ENCODE measurements at regions not wholly inside any gene's neighbourhood (a gene's known extent, or its start where the extent isn't known, plus 50 kb on each side); places are given as distances from the start of the nearest gene placed in this dataset.

DNA sequence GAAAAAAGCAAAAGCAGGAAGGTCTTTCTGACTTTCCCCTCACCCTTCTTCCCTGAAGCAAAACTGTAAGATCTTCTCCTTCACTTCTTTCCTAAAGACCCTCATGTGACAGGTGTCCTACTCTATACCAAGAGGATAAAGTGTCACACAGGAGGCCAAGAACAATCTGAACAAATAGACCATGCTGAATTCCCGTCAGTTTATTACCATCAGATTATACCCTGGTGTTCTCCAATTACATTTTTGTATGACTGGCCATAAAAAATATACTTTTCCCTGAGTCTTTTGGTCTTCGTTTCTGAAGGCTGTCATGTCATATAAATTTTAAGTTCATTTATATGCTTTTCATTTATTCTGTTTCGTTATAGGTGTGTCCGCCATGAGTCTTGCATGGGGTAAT lies 371.4 kb upstream of the CNTN4 start:
- Histone ChIP-seq H3K4me3 (replicated peaks in 1 of 4; ENCODE audit: control extremely low read depth in 1 of 4, insufficient read depth in 1 of 4, low read depth in 3 of 4, low read length in 4 of 4) (no peak overlapping the region), H3K4me2 (ENCODE audit: extremely low read depth, insufficient read depth, low read length) (no peak overlapping the region), H4K20me1 (ENCODE audit: control insufficient read depth, extremely low read depth, insufficient read depth, low read length) (no peaks in the 10 kb centered on the region), H3K36me3 (ENCODE audit: control insufficient read depth, insufficient read depth, low read length) (no peaks in the 10 kb centered on the region), H3K9ac (ENCODE audit: insufficient read depth, low read length) (no peak overlapping the region), H2AFZ (ENCODE audit: low read length) (no peak overlapping the region), H3K4me1 (ENCODE audit: control insufficient read depth, extremely low read depth, insufficient read depth, low read length) (no peaks in the 10 kb centered on the region), H3K27me3 (ENCODE audit: control insufficient read depth, insufficient read depth, low read length) (no peaks in the 10 kb centered on the region), H3K9me3 (ENCODE audit: control insufficient read depth, insufficient read depth, low read depth, low read length) (no peaks in the 10 kb centered on the region), H3K27ac (ENCODE audit: insufficient read depth, low read length) (no peak overlapping the region), H3K79me2 (ENCODE audit: control insufficient read depth, insufficient read depth, low read length) (no peaks in the 10 kb centered on the region)
- DNase-seq (ENCODE audit: low read depth in 2 of 2) = no peak
- TF ChIP-seq EZH2 (IDR thresholded peaks at IDR 0.05; ENCODE audit: low read length, missing control alignments) = no peak
- TF ChIP-seq, protein P1, sequence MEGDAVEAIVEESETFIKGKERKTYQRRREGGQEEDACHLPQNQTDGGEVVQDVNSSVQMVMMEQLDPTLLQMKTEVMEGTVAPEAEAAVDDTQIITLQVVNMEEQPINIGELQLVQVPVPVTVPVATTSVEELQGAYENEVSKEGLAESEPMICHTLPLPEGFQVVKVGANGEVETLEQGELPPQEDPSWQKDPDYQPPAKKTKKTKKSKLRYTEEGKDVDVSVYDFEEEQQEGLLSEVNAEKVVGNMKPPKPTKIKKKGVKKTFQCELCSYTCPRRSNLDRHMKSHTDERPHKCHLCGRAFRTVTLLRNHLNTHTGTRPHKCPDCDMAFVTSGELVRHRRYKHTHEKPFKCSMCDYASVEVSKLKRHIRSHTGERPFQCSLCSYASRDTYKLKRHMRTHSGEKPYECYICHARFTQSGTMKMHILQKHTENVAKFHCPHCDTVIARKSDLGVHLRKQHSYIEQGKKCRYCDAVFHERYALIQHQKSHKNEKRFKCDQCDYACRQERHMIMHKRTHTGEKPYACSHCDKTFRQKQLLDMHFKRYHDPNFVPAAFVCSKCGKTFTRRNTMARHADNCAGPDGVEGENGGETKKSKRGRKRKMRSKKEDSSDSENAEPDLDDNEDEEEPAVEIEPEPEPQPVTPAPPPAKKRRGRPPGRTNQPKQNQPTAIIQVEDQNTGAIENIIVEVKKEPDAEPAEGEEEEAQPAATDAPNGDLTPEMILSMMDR (conservative IDR thresholded peaks at IDR 0.05 in 1 of 2, IDR thresholded peaks at IDR 0.05 in 1 of 2; ENCODE audit: low read depth in 1 of 2, low read length in 2 of 2) = no peak

DNA sequence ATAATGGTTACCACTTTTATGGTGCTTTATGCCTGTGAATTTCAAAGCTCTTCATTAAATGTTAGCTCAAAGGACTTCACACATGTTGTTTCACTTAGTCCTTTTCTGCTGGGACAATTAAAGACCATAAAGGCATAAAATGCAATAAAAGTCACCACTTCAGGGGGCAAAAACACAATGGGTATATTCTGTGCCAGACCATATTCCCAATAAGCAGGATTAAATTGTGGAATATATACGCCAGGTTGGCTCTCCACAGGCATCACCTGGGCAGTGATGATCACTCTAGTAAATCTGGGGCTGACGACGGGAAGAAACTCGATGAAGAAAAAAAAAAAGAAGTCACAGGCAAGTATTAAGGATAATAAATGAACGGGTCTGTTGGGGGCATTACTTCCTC lies 370.2 kb upstream of the CNTN4 start:
- H3K27me3 ChIP-seq (ENCODE audit: control insufficient read depth, insufficient read depth, low read length) = no peaks in the 10 kb centered on the region
- no peaks in the 10 kb centered on the region for H3K79me2 ChIP-seq (ENCODE audit: control insufficient read depth, insufficient read depth, low read length)
- no peak overlapping the region for H3K4me2 ChIP-seq (ENCODE audit: extremely low read depth, insufficient read depth, low read length)
- no peaks in the 10 kb centered on the region for H3K9me3 ChIP-seq (ENCODE audit: control insufficient read depth, insufficient read depth, low read depth, low read length)
- no peak for TF ChIP-seq EZH2 (IDR thresholded peaks at IDR 0.05; ENCODE audit: low read length, missing control alignments)
- TF ChIP-seq, protein P1 (conservative IDR thresholded peaks at IDR 0.05 in 1 of 2, IDR thresholded peaks at IDR 0.05 in 1 of 2; ENCODE audit: low read depth in 1 of 2, low read length in 2 of 2) = no peak
- H2AFZ ChIP-seq (ENCODE audit: low read length) = no peak overlapping the region
- H3K4me1 ChIP-seq (ENCODE audit: control insufficient read depth, extremely low read depth, insufficient read depth, low read length) = no peaks in the 10 kb centered on the region
- H3K27ac ChIP-seq (ENCODE audit: insufficient read depth, low read length) = no peak overlapping the region
- no peak for DNase-seq (ENCODE audit: low read depth in 2 of 2)
- no peaks in the 10 kb centered on the region for H3K36me3 ChIP-seq (ENCODE audit: control insufficient read depth, insufficient read depth, low read length)
- no peak overlapping the region for H3K9ac ChIP-seq (ENCODE audit: insufficient read depth, low read length)
- H4K20me1 ChIP-seq (ENCODE audit: control insufficient read depth, extremely low read depth, insufficient read depth, low read length) = no peaks in the 10 kb centered on the region
- H3K4me3 ChIP-seq (replicated peaks in 1 of 4; ENCODE audit: control extremely low read depth in 1 of 4, insufficient read depth in 1 of 4, low read depth in 3 of 4, low read length in 4 of 4) = no peak overlapping the region

GRCh38 chr3:1734494-1735122 lies 364.1 kb upstream of the CNTN4 start:
- Histone ChIP-seq H3K27ac (ENCODE audit: insufficient read depth, low read length) (no peak overlapping the region), H3K4me1 (ENCODE audit: control insufficient read depth, extremely low read depth, insufficient read depth, low read length) (no peaks in the 10 kb centered on the region), H3K4me3 (replicated peaks in 1 of 4; ENCODE audit: control extremely low read depth in 1 of 4, insufficient read depth in 1 of 4, low read depth in 3 of 4, low read length in 4 of 4) (no peak overlapping the region), H4K20me1 (ENCODE audit: control insufficient read depth, extremely low read depth, insufficient read depth, low read length) (no peaks in the 10 kb centered on the region), H3K9me3 (ENCODE audit: control insufficient read depth, insufficient read depth, low read depth, low read length) (no peaks in the 10 kb centered on the region), H3K9ac (ENCODE audit: insufficient read depth, low read length) (no peak overlapping the region), H2AFZ (ENCODE audit: low read length) (no peak overlapping the region), H3K27me3 (ENCODE audit: control insufficient read depth, insufficient read depth, low read length) (no peaks in the 10 kb centered on the region), H3K4me2 (ENCODE audit: extremely low read depth, insufficient read depth, low read length) (no peak overlapping the region), H3K36me3 (ENCODE audit: control insufficient read depth, insufficient read depth, low read length) (no peaks in the 10 kb centered on the region), H3K79me2 (ENCODE audit: control insufficient read depth, insufficient read depth, low read length) (no peaks in the 10 kb centered on the region)
- DNase-seq (ENCODE audit: low read depth in 2 of 2) = no peak
- TF ChIP-seq EZH2 (IDR thresholded peaks at IDR 0.05; ENCODE audit: low read length, missing control alignments) = no peak
- TF ChIP-seq, protein P1 (conservative IDR thresholded peaks at IDR 0.05 in 1 of 2, IDR thresholded peaks at IDR 0.05 in 1 of 2; ENCODE audit: low read depth in 1 of 2, low read length in 2 of 2) = no peak

Measured in fibroblast of lung (primary cell).